H1 (cell line): ENCODE measurements at regions not wholly inside any gene's neighbourhood (a gene's known extent, or its start where the extent isn't known, plus 50 kb on each side); places are given as distances from the start of the nearest gene placed in this dataset.

Source experiments
- CTCF ChIA-PET: fragments of 300-600 bp; sonication (Branson Sonifier 250); formaldehyde crosslinking; loops from one replicate; lab custom pipeline; 2021; ENCODE audit not compliant: partially characterized antibody; lab: Charles Lee
- POLR2A ChIA-PET: fragments of 300-600 bp; sonication (Branson Sonifier 250); formaldehyde crosslinking; loops from one replicate; lab custom pipeline; 2021; ENCODE audit warnings: inconsistent platforms; ENCODE audit not compliant: partially characterized antibody; lab: Charles Lee
- DNase-seq, 2 experiments: peaks; one replicate each; pipeline versions ENCODE4 v3.0.0 to v3.0.0-alpha.2; 2010 to 2022; ENCODE audit warnings: low spot score in 2 of 2, low read depth in 1 of 2, mixed read lengths in 1 of 2
- FAIRE-seq: peaks from 2 replicates; lab custom pipeline; 2011; peaks lifted over from hg19 to GRCh38; lab: Jason Lieb, UNC
- H2AFZ ChIP-seq: 2 replicates; pipeline ENCODE4 v1.8.1; 2012; ENCODE audit warnings: low read length, inconsistent platforms
- H2AK5ac ChIP-seq: 2 replicates; pipeline ENCODE4 v1.6.1; 2013; ENCODE audit warnings: low read depth, low read length
- H2BK120ac ChIP-seq: replicated peaks from 2 replicates; pipeline ENCODE3; 2013; ENCODE audit warnings: low read depth, low read length, inconsistent platforms
- H2BK12ac ChIP-seq: 2 replicates; pipeline ENCODE4 v1.6.1; 2013; ENCODE audit warnings: low read depth, low read length
- H2BK15ac ChIP-seq: 2 replicates; pipeline ENCODE4 v1.6.1; 2013; ENCODE audit warnings: low read length
- H2BK20ac ChIP-seq: 2 replicates; pipeline ENCODE4 v1.6.1; 2013; ENCODE audit warnings: low read length
- H2BK5ac ChIP-seq: 2 replicates; pipeline ENCODE4 v1.6.1; 2013; ENCODE audit warnings: low read depth, low read length
- H3K14ac ChIP-seq: 2 replicates; pipeline ENCODE4 v1.6.1; 2013; ENCODE audit warnings: inconsistent platforms; ENCODE audit not compliant: insufficient read length
- H3K18ac ChIP-seq: 2 replicates; pipeline ENCODE4 v1.6.1; 2013; ENCODE audit warnings: low read length; ENCODE audit errors: extremely low read depth
- H3K23ac ChIP-seq: 2 replicates; pipeline ENCODE4 v1.6.1; 2013; ENCODE audit warnings: inconsistent platforms; ENCODE audit not compliant: insufficient read length
- H3K23me2 ChIP-seq: 2 replicates; pipeline ENCODE4 v1.6.1; 2013; ENCODE audit warnings: low read depth, low read length
- H3K27ac ChIP-seq: 2 replicates; pipeline ENCODE4 v1.6.1; 2011; ENCODE audit warnings: low read depth, low read length, inconsistent platforms
- H3K27me3 ChIP-seq, 4 experiments: replicated peaks in 1 of 4; 1 replicate in 1 of 4; 2 replicates in 3 of 4; pipeline versions ENCODE4 v1.6.1 to v1.8.1; 2011 to 2013; ENCODE audit warnings: low read length in 3 of 4, mild to moderate bottlenecking in 3 of 4, inconsistent platforms in 2 of 4, mixed read lengths in 2 of 4, moderate library complexity in 1 of 4; ENCODE audit not compliant: control insufficient read depth in 3 of 4, insufficient read depth in 3 of 4; ENCODE audit errors: extremely low read depth in 1 of 4
- H3K36me3 ChIP-seq, 4 experiments: 2 replicates each; pipeline versions ENCODE4 v1.6.1 to v1.8.1; 2011 to 2013; ENCODE audit warnings: mild to moderate bottlenecking in 4 of 4, low read length in 3 of 4, moderate library complexity in 2 of 4, control low read depth in 1 of 4, inconsistent platforms in 1 of 4; ENCODE audit not compliant: insufficient read depth in 4 of 4, control insufficient read depth in 2 of 4
- H3K4ac ChIP-seq: replicated peaks from 2 replicates; pipeline ENCODE3; 2013; ENCODE audit warnings: low read length, low read depth, mixed read lengths, inconsistent platforms; ENCODE audit not compliant: insufficient read length
- H3K4me1 ChIP-seq, 4 experiments: replicated peaks in 1 of 4; 1 replicate in 1 of 4; 2 replicates in 3 of 4; pipeline versions ENCODE4 v1.6.1 to v1.8.1; 2011 to 2013; ENCODE audit warnings: low read length in 3 of 4, inconsistent platforms in 2 of 4, mixed read lengths in 1 of 4; ENCODE audit not compliant: insufficient read depth in 4 of 4, control insufficient read depth in 3 of 4
- H3K4me2 ChIP-seq, 2 experiments: 2 replicates each; pipeline versions ENCODE4 v1.6.1 to v1.8.1; 2011 to 2013; ENCODE audit warnings: low read depth in 2 of 2, low read length in 2 of 2, control low read depth in 1 of 2, inconsistent platforms in 1 of 2, mild to moderate bottlenecking in 1 of 2; ENCODE audit not compliant: insufficient read depth in 1 of 2
- H3K4me3 ChIP-seq, 4 experiments: fragments of 200-600, 300-600 bp in 1 of 4; sonication (generic), shearing (Covaris generic), sonication (Bioruptor Twin) in 1 of 4; 2 replicates each; pipeline versions ENCODE4 v1.5.1 to v1.8.1; 2011 to 2016; ENCODE audit warnings: low read length in 4 of 4, low read depth in 3 of 4, control low read depth in 2 of 4, inconsistent platforms in 2 of 4, mild to moderate bottlenecking in 2 of 4, mixed read lengths in 1 of 4, moderate library complexity in 1 of 4; ENCODE audit not compliant: insufficient read depth in 2 of 4; ENCODE audit errors: extremely low read depth in 1 of 4
- H3K56ac ChIP-seq: replicated peaks from 2 replicates; pipeline ENCODE3; 2013; ENCODE audit warnings: low read depth, mild to moderate bottlenecking, mixed read lengths, low read length, inconsistent platforms; ENCODE audit not compliant: insufficient read length
- H3K79me1 ChIP-seq: 2 replicates; pipeline ENCODE4 v1.6.1; 2013; ENCODE audit warnings: low read depth, low read length, control low read depth
- H3K79me2 ChIP-seq, 2 experiments: 2 replicates each; pipeline versions ENCODE4 v1.6.1 to v1.8.1; 2012 to 2013; ENCODE audit warnings: low read length in 2 of 2, mild to moderate bottlenecking in 2 of 2, inconsistent platforms in 1 of 2; ENCODE audit not compliant: insufficient read depth in 2 of 2, control insufficient read depth in 1 of 2
- H3K9ac ChIP-seq, 4 experiments: replicated peaks in 1 of 4; 1 replicate in 1 of 4; 2 replicates in 3 of 4; pipeline versions ENCODE4 v1.6.1 to v1.8.1; 2011 to 2013; ENCODE audit warnings: low read depth in 3 of 4, low read length in 3 of 4, control low read depth in 2 of 4, mild to moderate bottlenecking in 2 of 4, moderate library complexity in 2 of 4, inconsistent platforms in 1 of 4; ENCODE audit errors: extremely low read depth in 1 of 4
- H3K9me3 ChIP-seq, 2 experiments: 2 replicates each; pipeline versions ENCODE4 v1.6.1 to v1.8.1; 2012 to 2013; ENCODE audit warnings: mild to moderate bottlenecking in 2 of 2, moderate library complexity in 2 of 2, control low read depth in 1 of 2, inconsistent platforms in 1 of 2, low read depth in 1 of 2, low read length in 1 of 2, mixed read lengths in 1 of 2; ENCODE audit not compliant: insufficient read depth in 2 of 2
- H4K20me1 ChIP-seq, 2 experiments: replicated peaks in 1 of 2; 2 replicates each; pipeline versions ENCODE3 to v1.8.1; 2011 to 2013; ENCODE audit warnings: inconsistent platforms in 2 of 2, low read length in 2 of 2, mild to moderate bottlenecking in 1 of 2; ENCODE audit not compliant: insufficient read depth in 2 of 2, control insufficient read depth in 1 of 2
- H4K5ac ChIP-seq: 2 replicates; pipeline ENCODE4 v1.6.1; 2013; ENCODE audit warnings: low read length, low read depth, mixed read lengths, inconsistent platforms; ENCODE audit not compliant: insufficient read length
- H4K8ac ChIP-seq: 2 replicates; pipeline ENCODE4 v1.8.0; 2013; ENCODE audit warnings: mild to moderate bottlenecking, moderate library complexity, low read length, inconsistent platforms; ENCODE audit not compliant: insufficient read depth; ENCODE audit errors: extremely low read depth
- H4K91ac ChIP-seq: replicated peaks from 2 replicates; pipeline ENCODE3; 2013; ENCODE audit warnings: low read length, mixed read lengths, inconsistent platforms; ENCODE audit not compliant: insufficient read length
- BACH1 ChIP-seq: IDR thresholded peaks from 2 replicates; pipeline ENCODE4 v1.6.1; 2012; ENCODE audit warnings: low read length, improper control_type of control experiment
- EZH2 ChIP-seq: fragments of 200-600 bp; sonication (generic); IDR thresholded peaks from 2 replicates; pipeline ENCODE4 v1.7.1; 2012; ENCODE audit warnings: low read depth, mild to moderate bottlenecking, moderate library complexity, low read length, inconsistent platforms; ENCODE audit not compliant: severe bottlenecking
- NANOG ChIP-seq: IDR thresholded peaks from 2 replicates; pipeline ENCODE4 v1.6.1; 2011; ENCODE audit warnings: low read length, low read depth, mild to moderate bottlenecking, inconsistent platforms; ENCODE audit not compliant: insufficient read depth, poor library complexity, severe bottlenecking
- SP4 ChIP-seq: IDR thresholded peaks from 2 replicates; pipeline ENCODE4 v1.6.1; 2012; ENCODE audit warnings: low read length, inconsistent platforms
- WGBS, 2 experiments: shearing (Covaris generic) in 1 of 2; methylation state at CpG; one replicate each; pipeline versions ENCODE4 v1.1.6 to v1.1.7; 2013 to 2015; ENCODE audit warnings: low lambda C conversion rate in 2 of 2, mixed read lengths in 2 of 2, inconsistent platforms in 1 of 2, low coverage in 1 of 2, missing lambda C conversion rate in 1 of 2; ENCODE audit not compliant: insufficient replicate concordance in 2 of 2, insufficient coverage in 1 of 2, insufficient read length in 1 of 2; ENCODE audit errors: extremely low coverage in 1 of 2, missing lambda C conversion rate in 1 of 2; 5-methylcytosine and 5-hydroxymethylcytosine counted together
- TF ChIP-seq, protein P1 (sequence below): IDR thresholded peaks from 2 replicates; pipeline ENCODE4 v1.6.1; 2011; ENCODE audit warnings: low read depth, mild to moderate bottlenecking, low read length; ENCODE audit not compliant: insufficient read depth

DNA sequence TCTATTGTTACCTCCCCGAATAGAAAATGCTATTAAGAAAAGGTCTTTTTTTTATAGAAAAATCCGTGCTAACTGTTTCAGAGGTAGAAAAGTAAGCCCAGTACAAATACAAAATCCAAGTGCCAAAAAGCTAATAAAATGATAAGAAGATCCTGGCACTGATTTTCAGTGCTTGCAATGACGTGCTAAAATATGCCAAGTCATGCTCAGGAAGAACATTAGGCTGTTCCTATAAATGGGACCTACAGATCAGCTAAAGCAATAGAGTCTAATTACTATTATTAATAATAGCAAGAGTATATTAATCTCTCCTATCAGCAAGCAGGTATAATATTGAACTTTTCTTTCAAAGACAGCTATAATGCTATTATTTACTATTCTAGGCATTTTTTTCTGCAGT, 305.8 kb downstream of the PPARGC1A start:
- Histone ChIP-seq H3K23me2 (peaks cover 3% of the 10 kb centered on the region; the same call in 1 of the 2 replicates), H3K79me1 (no peaks in the 10 kb centered on the region), H2BK120ac (no peak overlapping the region), H3K14ac (no peak overlapping the region), H2BK20ac (no peak overlapping the region), H2BK15ac (no peak overlapping the region), H3K79me2 (no peaks in the 10 kb centered on the region), H3K56ac (no peak overlapping the region), H3K36me3 (no peaks in the 10 kb centered on the region), H3K23ac (no peak overlapping the region), H2AK5ac (no peak overlapping the region), H3K9me3 (no peaks in the 10 kb centered on the region), H4K20me1 (no peaks in the 10 kb centered on the region), H2BK12ac (no peak overlapping the region), H3K4me3 (no peak overlapping the region), H3K4me1 (peaks cover 0 to 10% (median 7%) of the 10 kb centered on the region in 4 experiments; a peak in 5 of 7 replicates), H3K27me3 (no peaks in the 10 kb centered on the region), H4K5ac (no peak overlapping the region), H3K4ac (no peak overlapping the region), H3K4me2 (no peak overlapping the region), H2AFZ (no peak overlapping the region), H3K9ac (no peak overlapping the region), H4K8ac (no peak overlapping the region), H2BK5ac (no peak overlapping the region), H4K91ac (no peak overlapping the region), H3K27ac (no peak overlapping the region), H3K18ac (no peak overlapping the region)
- ChIA-PET CTCF (no interaction called here), POLR2A (no interaction called here)
- 63% methylated on average over 3 of the region's 3 CpGs; no CpG with 5 or more reads in 1 of the 2 experiments for WGBS, 2 experiments
- TF ChIP-seq EZH2: no peak
- no peak for TF ChIP-seq SP4
- TF ChIP-seq, protein P1, sequence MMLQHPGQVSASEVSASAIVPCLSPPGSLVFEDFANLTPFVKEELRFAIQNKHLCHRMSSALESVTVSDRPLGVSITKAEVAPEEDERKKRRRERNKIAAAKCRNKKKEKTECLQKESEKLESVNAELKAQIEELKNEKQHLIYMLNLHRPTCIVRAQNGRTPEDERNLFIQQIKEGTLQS: no peak
- TF ChIP-seq NANOG: no peak
- peak; percentile 55 for TF ChIP-seq BACH1
- no peak for FAIRE-seq
- no peak for DNase-seq
